B cell (primary cell): ENCODE measurements at regions not wholly inside any gene's neighbourhood (a gene's known extent, or its start where the extent isn't known, plus 50 kb on each side); places are given as distances from the start of the nearest gene placed in this dataset.

Experiments used
- ATAC-seq: fragments of 200-7000 bp; cut with Tn5 transposase; one replicate; pipeline ENCODE4 v1.10.0; 2021; ENCODE audit warnings: low read depth, mild to moderate bottlenecking, moderate number of reproducible peaks, moderate library complexity
- CTCF ChIA-PET: fragments of 350-600 bp; sonication (Branson Sonifier 250); formaldehyde crosslinking; loops from one replicate; lab custom pipeline; 2021; ENCODE audit warnings: antibody characterized with exemption, inconsistent platforms; lab: Charles Lee
- POLR2A ChIA-PET: fragments of 350-600 bp; sonication (Branson Sonifier 250); formaldehyde crosslinking; loops from one replicate; lab custom pipeline; 2021; ENCODE audit warnings: antibody characterized with exemption; lab: Charles Lee
- DNase-seq: peaks from one replicate; pipeline ENCODE4 v3.0.0; 2013
- H2AFZ ChIP-seq: 2 replicates; pipeline ENCODE4 v1.6.1; 2012; ENCODE audit warnings: mild to moderate bottlenecking, low read depth, low read length; ENCODE audit not compliant: insufficient read depth, poor library complexity, severe bottlenecking
- H3K27ac ChIP-seq, 2 donors: 1 replicate in 1 of 2; 2 replicates in 1 of 2; pipeline ENCODE4 v1.5.1; 2012 to 2013; ENCODE audit warnings: low read length in 2 of 2, mild to moderate bottlenecking in 2 of 2, moderate library complexity in 1 of 2
- H3K27me3 ChIP-seq, 4 experiments: fragments of 200-600 bp in 1 of 4; sonication (generic) in 1 of 4; replicated peaks in 1 of 4; 1 replicate in 2 of 4; 2 replicates in 2 of 4; pipeline versions ENCODE4 v1.6.1 to v1.7.0; 2013 to 2016; ENCODE audit warnings: low read length in 3 of 4, mild to moderate bottlenecking in 2 of 4, mixed read lengths in 1 of 4, moderate library complexity in 1 of 4; ENCODE audit not compliant: insufficient read depth in 4 of 4, control insufficient read depth in 3 of 4; ENCODE audit errors: control extremely low read depth in 1 of 4
- H3K36me3 ChIP-seq, 2 experiments: replicated peaks in 1 of 2; 1 replicate in 1 of 2; 2 replicates in 1 of 2; pipeline versions ENCODE4 v1.6.1 to v1.7.1; 2013; ENCODE audit warnings: low read length in 1 of 2; ENCODE audit not compliant: insufficient read depth in 2 of 2, control insufficient read depth in 1 of 2; ENCODE audit errors: control extremely low read depth in 1 of 2, extremely low read depth in 1 of 2
- H3K4me1 ChIP-seq, 2 donors: fragments of 200-600 bp in 1 of 2; sonication (generic) in 1 of 2; 1 replicate in 1 of 2; 2 replicates in 1 of 2; pipeline versions ENCODE4 v1.5.1 to v1.6.1; 2013 to 2017; ENCODE audit warnings: low read length in 2 of 2; ENCODE audit not compliant: control insufficient read depth in 2 of 2, insufficient read depth in 2 of 2
- H3K4me2 ChIP-seq: replicated peaks from 2 replicates; pipeline ENCODE3; 2012; ENCODE audit warnings: mild to moderate bottlenecking, low read depth, low read length; ENCODE audit not compliant: poor library complexity, severe bottlenecking
- H3K4me3 ChIP-seq, 5 experiments: fragments of 200-600 bp in 1 of 5; sonication (generic) in 1 of 5; 1 replicate in 3 of 5; 2 replicates in 2 of 5; pipeline versions ENCODE4 v1.5.1 to v1.7.0; 2011 to 2016; ENCODE audit warnings: low read length in 4 of 5, mild to moderate bottlenecking in 4 of 5, low read depth in 2 of 5, control low read depth in 1 of 5, moderate library complexity in 1 of 5; ENCODE audit not compliant: insufficient read depth in 1 of 5; ENCODE audit errors: control extremely low read depth in 1 of 5, extremely low read depth in 1 of 5
- H3K79me2 ChIP-seq: fragments of 200-600 bp; sonication (generic); one replicate; pipeline ENCODE4 v1.6.0; 2016; ENCODE audit warnings: low read length; ENCODE audit not compliant: control insufficient read depth, insufficient read depth
- H3K9ac ChIP-seq: fragments of 200-600 bp; sonication (generic); 2 replicates; pipeline ENCODE4 v1.6.1; 2017; ENCODE audit warnings: mild to moderate bottlenecking, low read length, moderate library complexity
- H3K9me3 ChIP-seq, 3 donors: one replicate each; pipeline versions ENCODE4 v1.6.1 to v1.7.1; 2013; ENCODE audit warnings: low read length in 2 of 3; ENCODE audit not compliant: control insufficient read depth in 2 of 3, insufficient read depth in 1 of 3; ENCODE audit errors: control extremely low read depth in 1 of 3
- H4K20me1 ChIP-seq: 2 replicates; pipeline ENCODE4 v1.6.0; 2012; ENCODE audit warnings: mild to moderate bottlenecking, low read length; ENCODE audit not compliant: insufficient read depth, control insufficient read depth, poor library complexity, severe bottlenecking
- H3K27ac Mint-ChIP-seq: one replicate; pipeline ENCODE4 v1.8.0; 2021; ENCODE audit warnings: mixed read lengths
- H3K27me3 Mint-ChIP-seq: one replicate; pipeline ENCODE4 v1.8.0; 2021; ENCODE audit warnings: mixed read lengths
- H3K4me1 Mint-ChIP-seq: one replicate; pipeline ENCODE4 v1.8.0; 2021; ENCODE audit warnings: mixed read lengths
- H3K4me3 Mint-ChIP-seq: one replicate; pipeline ENCODE4 v1.8.0; 2021; ENCODE audit warnings: mixed read lengths
- H3K9me3 Mint-ChIP-seq: one replicate; pipeline ENCODE4 v1.8.0; 2022; ENCODE audit warnings: mixed read lengths; ENCODE audit not compliant: insufficient read depth
- CTCF ChIP-seq: fragments of 200-600 bp; IDR thresholded peaks from one replicate; pipeline ENCODE4 v1.8.0; 2022; ENCODE audit warnings: antibody characterized with exemption, mild to moderate bottlenecking
- EZH2 ChIP-seq: IDR thresholded peaks from 2 replicates; pipeline ENCODE4 v1.6.1; 2012; ENCODE audit warnings: borderline replicate concordance, low read depth, mild to moderate bottlenecking, moderate library complexity, low read length; ENCODE audit not compliant: insufficient read depth, poor library complexity, severe bottlenecking
- WGBS: methylation state at CpG from one replicate; pipeline ENCODE4 v1.1.5; 2013; ENCODE audit warnings: missing lambda C conversion rate; ENCODE audit not compliant: insufficient coverage; 5-methylcytosine and 5-hydroxymethylcytosine counted together
- intact Hi-C: fragments of 100-400 bp; cut with micrococcal nuclease; formaldehyde crosslinking; loops from one replicate; pipeline ENCODE4 v1.10.0; 2022

GRCh38 chr1:10863886-10864285 is 67.4 kb upstream of the CASZ1 start:
- DNase-seq (no peak), ATAC-seq (no peak)
- H4K20me1 ChIP-seq, result no peaks in the 10 kb centered on the region
- Mint-ChIP-seq H3K4me1 (peaks cover 15% of the 10 kb centered on the region), H3K27ac (no peak overlapping the region), H3K9me3 (no peaks in the 10 kb centered on the region), H3K27me3 (peaks cover 52% of the 10 kb centered on the region), H3K4me3 (no peak overlapping the region)
- TF ChIP-seq EZH2, result no peak
- TF ChIP-seq CTCF, result no peak
- H3K36me3 ChIP-seq, result no peaks in the 10 kb centered on the region
- POLR2A ChIA-PET, result no interaction called here
- peaks cover 11 to 14% of the 10 kb centered on the region in 2 donors for H3K4me1 ChIP-seq
- CTCF ChIA-PET, result interaction anchor here (1.5 kb wide), 1 partner anchor 356 kb away, joined by 4 read pairs; no protein-coding TSS in a partner anchor
- H3K79me2 ChIP-seq, result no peaks in the 10 kb centered on the region
- no peak overlapping the region for H3K9ac ChIP-seq
- H3K4me3 ChIP-seq, result no peak overlapping the region
- H3K27me3 ChIP-seq, result peaks cover 0 to 30% (median 11%) of the 10 kb centered on the region in 4 experiments
- H2AFZ ChIP-seq, result no peak overlapping the region
- no peak overlapping the region for H3K4me2 ChIP-seq
- H3K9me3 ChIP-seq, result no peaks in the 10 kb centered on the region
- no peak overlapping the region for H3K27ac ChIP-seq
- WGBS, result 56% methylated on average over 10 of the region's 12 CpGs
- intact Hi-C loops, result no loop called here

- Mint-ChIP-seq H3K9me3 (no peaks in the 10 kb centered on the region), H3K4me3 (no peak overlapping the region), H3K27me3 (peaks cover 56% of the 10 kb centered on the region), H3K4me1 (peaks cover 15% of the 10 kb centered on the region), H3K27ac (no peak overlapping the region)
- TF ChIP-seq CTCF, result no peak
- TF ChIP-seq EZH2, result no peak
- Histone ChIP-seq H3K27ac (no peak overlapping the region), H3K4me2 (no peak overlapping the region), H3K79me2 (no peaks in the 10 kb centered on the region), H4K20me1 (no peaks in the 10 kb centered on the region), H3K36me3 (no peaks in the 10 kb centered on the region), H3K9ac (no peak overlapping the region), H3K4me1 (peaks cover 11 to 14% of the 10 kb centered on the region in 2 donors), H3K27me3 (peaks cover 0 to 39% (median 14%) of the 10 kb centered on the region in 4 experiments), H3K9me3 (no peaks in the 10 kb centered on the region), H3K4me3 (no peak overlapping the region), H2AFZ (no peak overlapping the region)
- CTCF ChIA-PET, result interaction anchor here (0.6 to 5.6 kb wide), 4 partner anchors 9 to 370 kb away, joined by 3 to 36 read pairs (median 4); no protein-coding TSS in a partner anchor
- intact Hi-C loops, result loop anchor here (5.0 kb wide), 1 partner anchor 357 kb away; no protein-coding TSS in a partner anchor
- DNase-seq (no peak), ATAC-seq (no peak)
- POLR2A ChIA-PET, result no interaction called here
- WGBS, result 89% methylated on average over 8 of the region's 9 CpGs
Measured at GRCh38 chr1:10864776-10865175, 68.3 kb upstream of the CASZ1 start.
